Right renal cortex interstitium (tissue), 3 donors: ENCODE measurements at regions not wholly inside any gene's neighbourhood (a gene's known extent, or its start where the extent isn't known, plus 50 kb on each side); places are given as distances from the start of the nearest gene placed in this dataset.

ENCODE experiments used
- DNase-seq, 3 donors: peaks; one replicate each; pipeline ENCODE4 v3.0.0-alpha.2; 2013; ENCODE audit warnings: low read depth in 3 of 3, low spot score in 2 of 3

GRCh38 chr2:150569761-150570160 is 82.3 kb upstream of the RND3 start:
- DNase-seq: no peak

DNA sequence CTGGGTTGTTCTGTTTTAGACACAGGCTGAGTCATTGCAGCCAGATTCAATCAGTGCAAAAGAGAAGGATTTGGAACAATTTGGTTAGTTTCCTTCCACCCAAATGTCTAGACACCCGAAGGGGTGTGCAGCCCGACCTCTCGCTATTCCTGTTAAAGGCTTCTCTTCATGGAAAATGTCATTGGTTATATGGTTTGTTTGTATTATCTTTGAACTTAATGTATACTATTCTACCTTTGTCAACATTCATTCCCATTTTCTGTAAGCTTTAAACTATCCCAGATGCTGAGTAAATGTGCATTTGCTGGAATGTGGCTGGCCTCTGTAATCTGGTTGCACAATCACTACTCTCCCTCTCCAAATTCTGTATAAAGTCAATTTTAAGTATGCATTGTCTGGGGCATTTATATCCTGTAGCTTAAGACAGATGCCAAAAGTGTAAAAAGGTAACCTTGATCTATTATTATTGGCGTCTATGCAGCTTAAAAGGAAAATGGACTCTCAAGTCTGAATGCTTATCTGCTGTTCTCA is 80.4 kb upstream of the RND3 start:
- DNase-seq: no peak

- DNase-seq: no peak
These were observed 78.8 kb upstream of the RND3 start for GRCh38 chr2:150566289-150566688.

GRCh38 chr2:150561076-150561475 is 73.6 kb upstream of the RND3 start:
- no peak for DNase-seq

- DNase-seq: no peak
These were observed 69.6 kb upstream of the RND3 start for GRCh38 chr2:150557020-150557600.

GRCh38 chr2:150555611-150556356 is 68.3 kb upstream of the RND3 start:
- peak in 1 of 3 donors; percentile 12 for DNase-seq

- no peak for DNase-seq
These were observed 66.6 kb upstream of the RND3 start for GRCh38 chr2:150554046-150554445.

DNA sequence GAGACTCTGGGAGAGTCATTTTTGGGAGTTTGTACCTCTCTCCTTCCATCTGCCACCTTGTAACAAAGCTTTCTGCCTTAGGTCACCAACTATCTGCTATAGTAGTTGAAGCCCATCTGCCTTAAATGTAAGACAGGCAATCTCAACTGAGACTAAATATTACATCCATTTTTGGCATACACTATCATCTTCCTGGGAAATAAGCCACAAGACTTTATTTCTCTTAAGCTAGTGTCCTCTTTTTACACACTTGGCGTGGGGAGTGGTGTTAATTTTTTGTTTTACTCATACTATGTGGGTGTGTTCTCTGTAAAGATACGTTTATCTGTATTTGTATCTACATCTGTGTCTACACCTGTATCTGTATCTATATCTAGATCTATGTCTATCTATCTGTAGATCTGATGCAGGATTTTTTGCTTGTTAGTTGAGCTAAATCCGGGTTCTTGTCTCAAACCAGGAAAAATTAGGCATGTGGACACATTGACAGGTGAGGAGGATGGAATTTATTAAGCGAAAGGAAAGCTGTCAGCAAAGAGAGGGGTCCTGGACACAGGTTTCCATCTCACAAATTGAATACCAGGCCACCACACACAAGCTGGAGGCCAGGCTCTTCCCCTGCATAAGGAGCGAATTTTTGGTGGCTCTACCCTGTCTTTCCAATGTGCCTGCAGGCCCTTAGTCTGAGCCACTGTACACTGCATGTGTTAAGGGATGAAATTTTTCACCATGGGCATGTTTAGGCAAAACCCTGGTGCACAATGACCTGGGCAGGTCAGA is 64.8 kb upstream of the RND3 start:
- no peak for DNase-seq

GRCh38 chr2:150549381-150549780 is 61.9 kb upstream of the RND3 start:
- no peak for DNase-seq

GRCh38 chr2:150548527-150548926 is 61.1 kb upstream of the RND3 start:
- no peak for DNase-seq

- DNase-seq: no peak
These were observed 58.4 kb upstream of the RND3 start for GRCh38 chr2:150545916-150546315.

- no peak for DNase-seq
These were observed 57.3 kb upstream of the RND3 start for GRCh38 chr2:150544731-150545130.

- no peak for DNase-seq
These were observed 55.2 kb upstream of the RND3 start for GRCh38 chr2:150542692-150543091.

- no peak for DNase-seq
These were observed 54.7 kb upstream of the RND3 start for GRCh38 chr2:150542172-150542571.

- no peak for DNase-seq
These were observed 51.3 kb upstream of the RND3 start for GRCh38 chr2:150538651-150539201.
